GM18870 (cell line): ENCODE measurements at regions not wholly inside any gene's neighbourhood (a gene's known extent, or its start where the extent isn't known, plus 50 kb on each side); places are given as distances from the start of the nearest gene placed in this dataset.

Experiments used
- ATAC-seq: cut with Tn5 transposase; IDR thresholded peaks from one replicate; pipeline ENCODE4 v1.9.1; 2021; ENCODE audit warnings: moderate library complexity; ENCODE audit not compliant: unreplicated experiment

DNA sequence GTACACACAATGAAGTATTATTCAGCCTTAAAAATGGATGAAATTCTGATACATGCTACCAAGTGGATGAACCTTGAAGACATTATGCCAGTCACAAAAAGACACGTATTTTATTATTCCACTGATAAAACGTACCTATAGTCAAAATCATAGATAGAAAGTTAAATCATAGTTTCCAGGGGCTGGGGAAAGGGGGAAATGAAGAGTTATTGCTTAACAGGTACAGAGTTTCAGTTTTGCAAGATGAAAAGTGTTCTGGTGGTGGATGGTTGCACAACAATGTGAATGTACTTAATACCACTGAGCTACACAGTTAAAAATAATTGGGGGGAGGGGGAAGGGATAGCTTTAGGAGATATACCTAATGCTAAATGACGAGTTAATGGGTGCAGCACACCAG, 63.5 kb upstream of the FOXN2 start:
- ATAC-seq, result peak; percentile 54

DNA sequence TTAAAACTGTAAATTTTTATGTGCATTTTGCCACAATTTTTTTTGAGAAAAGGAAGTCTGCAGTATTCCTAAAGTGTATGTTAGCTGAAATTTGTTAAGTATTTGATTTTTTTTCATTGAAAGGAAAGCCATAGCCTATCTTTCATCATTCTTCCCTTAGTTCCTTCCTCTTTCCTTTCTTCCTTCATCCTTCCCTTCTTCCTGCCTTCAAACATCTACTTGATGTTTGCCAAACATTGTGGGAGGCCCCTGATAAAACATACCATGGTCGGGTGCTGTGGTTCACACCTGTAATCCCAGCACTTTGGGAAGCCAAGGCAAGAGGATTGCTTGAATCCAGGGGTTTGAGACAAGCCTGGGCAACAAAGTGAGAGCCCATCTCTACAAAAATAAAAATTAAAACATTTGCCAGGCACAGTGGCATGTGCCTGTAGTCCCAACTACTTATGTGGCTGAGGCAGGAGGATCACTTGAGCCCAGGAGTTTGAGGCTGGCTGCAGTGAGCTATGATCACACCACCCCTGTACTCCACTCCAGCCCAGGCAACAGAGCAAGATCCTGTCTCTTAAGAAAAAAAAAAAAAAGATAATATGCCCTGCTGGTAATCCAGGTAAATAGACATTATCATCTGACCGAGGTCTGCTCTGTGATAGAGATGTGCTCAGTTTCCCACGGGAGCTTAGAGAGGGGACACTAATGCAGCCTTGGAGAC, 62.9 kb upstream of the FOXN2 start:
- no peak for ATAC-seq

GRCh38 chr2:48253301-48253700, 61.2 kb upstream of the FOXN2 start:
- ATAC-seq, result no peak

DNA sequence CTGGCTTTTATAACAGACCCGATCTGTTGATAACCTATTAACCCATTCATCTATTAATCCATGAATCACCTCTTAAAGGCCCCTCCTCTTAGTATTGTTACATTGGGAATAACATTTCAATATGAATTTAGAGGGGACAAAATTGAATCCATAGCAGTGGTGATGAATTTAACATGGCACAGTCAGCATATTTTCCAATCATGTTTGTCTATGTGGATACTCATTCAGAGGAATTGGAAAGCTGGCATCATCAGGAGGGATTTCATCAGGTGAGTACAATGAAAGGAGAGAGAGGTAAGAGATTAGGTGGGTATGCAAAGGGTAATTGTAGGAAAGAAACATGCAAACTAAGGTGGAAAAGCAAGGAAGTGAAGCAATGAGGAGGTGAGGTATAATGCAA, 59.6 kb upstream of the FOXN2 start:
- no peak for ATAC-seq

GRCh38 chr2:48257456-48257855, 57.0 kb upstream of the FOXN2 start:
- ATAC-seq, result no peak

GRCh38 chr2:48258481-48259149, 55.9 kb upstream of the FOXN2 start:
- no peak for ATAC-seq

DNA sequence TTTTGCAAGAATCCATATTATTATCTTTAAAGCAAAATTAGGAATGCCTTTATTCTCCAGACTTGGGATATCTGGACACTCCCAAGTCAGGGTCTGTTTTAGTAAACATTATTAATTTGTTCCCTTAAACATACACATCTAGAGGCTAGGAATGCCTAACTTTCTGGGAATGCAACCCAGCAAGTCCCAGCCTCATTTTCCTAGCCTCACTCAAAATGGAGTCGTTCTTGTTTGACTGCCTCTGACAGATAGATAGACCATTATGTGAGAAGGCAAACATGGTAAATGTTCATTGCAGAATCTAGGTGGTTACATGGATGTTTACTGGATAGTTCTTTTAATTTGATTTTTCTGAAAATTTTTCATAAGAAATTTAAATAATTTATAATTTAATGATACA, 54.7 kb upstream of the FOXN2 start:
- ATAC-seq, result no peak

GRCh38 chr2:48264627-48265026, 49.9 kb upstream of the FOXN2 start:
- ATAC-seq, result no peak
